HG03135 (cell line): ENCODE measurements at regions not wholly inside any gene's neighbourhood (a gene's known extent, or its start where the extent isn't known, plus 50 kb on each side); places are given as distances from the start of the nearest gene placed in this dataset.

Experiments
- ATAC-seq: cut with Tn5 transposase; IDR thresholded peaks from one replicate; pipeline ENCODE4 v1.9.1; 2021; ENCODE audit warnings: mild to moderate bottlenecking, moderate library complexity; ENCODE audit not compliant: unreplicated experiment

GRCh38 chr2:8165550-8165949 lies 516.3 kb upstream of the ID2 start:
- no peak for ATAC-seq

- ATAC-seq: no peak
These were observed 513.7 kb upstream of the ID2 start for GRCh38 chr2:8168022-8168717.

DNA sequence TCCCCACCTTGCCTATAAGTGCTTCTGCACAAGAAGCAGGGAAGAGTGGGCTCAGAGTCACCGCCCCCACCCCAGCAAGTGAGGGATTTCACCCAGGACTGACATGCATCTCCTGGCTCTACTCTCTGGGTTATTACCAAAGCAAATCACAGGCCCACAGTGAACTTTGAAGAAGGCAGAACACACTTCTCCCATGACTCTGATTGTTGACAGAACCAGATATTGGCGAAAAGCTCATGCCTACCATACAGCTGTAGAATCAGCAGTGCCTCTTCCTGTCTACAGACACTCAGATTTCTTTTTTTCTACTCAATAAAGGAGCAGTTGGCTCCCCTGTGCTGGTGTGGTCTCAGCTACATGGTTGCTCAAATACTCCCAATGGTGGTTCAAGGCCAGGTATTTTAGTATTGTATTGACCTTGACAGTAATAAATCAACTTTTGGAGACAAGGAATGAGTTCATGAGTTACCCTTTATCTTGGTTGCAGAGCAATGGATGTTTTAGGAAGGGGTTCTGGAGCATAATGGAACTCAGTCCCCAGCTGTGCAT lies 512.9 kb upstream of the ID2 start:
- no peak for ATAC-seq

- no peak for ATAC-seq
These were observed 512.4 kb upstream of the ID2 start for GRCh38 chr2:8169443-8169842.

GRCh38 chr2:8170552-8171327 lies 511.1 kb upstream of the ID2 start:
- no peak for ATAC-seq

DNA sequence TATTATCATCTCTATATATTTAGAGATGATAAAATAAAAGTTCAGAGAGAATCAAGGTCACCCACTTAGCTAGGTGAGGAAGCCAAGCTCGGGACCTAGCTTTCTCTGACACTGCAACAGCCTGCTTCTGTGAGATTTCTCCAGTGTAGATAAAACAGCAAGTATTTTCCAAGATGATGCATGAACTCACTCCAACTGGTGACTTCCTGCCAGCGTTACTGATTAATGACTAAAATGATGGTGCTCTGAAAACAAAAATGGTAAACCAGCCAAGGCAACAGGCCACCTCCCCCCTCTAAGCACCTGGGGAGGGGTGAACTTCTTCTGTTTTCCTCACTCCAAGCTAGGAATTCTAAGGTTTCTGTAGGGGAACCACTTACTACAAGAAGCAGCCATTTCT lies 510.2 kb upstream of the ID2 start:
- no peak for ATAC-seq

DNA sequence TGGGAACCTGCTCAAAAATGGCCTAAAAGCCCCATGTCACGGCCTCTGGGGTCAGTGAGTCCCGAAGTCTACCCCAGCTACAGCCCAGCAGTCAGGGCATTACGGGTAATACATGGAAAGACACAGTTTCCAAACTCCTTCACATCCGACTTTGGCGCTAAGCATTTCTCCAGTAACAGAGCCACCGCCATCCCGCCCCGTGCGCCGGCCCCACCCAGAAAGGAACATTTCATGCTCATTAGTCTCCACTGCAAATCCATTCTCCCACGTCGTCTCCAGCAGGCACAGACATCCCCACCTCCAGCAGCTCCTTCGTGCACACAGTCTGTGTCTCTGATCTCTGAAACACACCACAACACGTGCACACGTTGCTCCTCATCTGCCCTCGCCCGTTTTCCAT lies 509.2 kb upstream of the ID2 start:
- no peak for ATAC-seq

- ATAC-seq: no peak
These were observed 507.1 kb upstream of the ID2 start for GRCh38 chr2:8174641-8175257.

- no peak for ATAC-seq
These were observed 505.0 kb upstream of the ID2 start for GRCh38 chr2:8176887-8177286.

GRCh38 chr2:8177566-8177965 lies 504.3 kb upstream of the ID2 start:
- ATAC-seq: no peak

- ATAC-seq: no peak
These were observed 502.9 kb upstream of the ID2 start for GRCh38 chr2:8178911-8179310.

DNA sequence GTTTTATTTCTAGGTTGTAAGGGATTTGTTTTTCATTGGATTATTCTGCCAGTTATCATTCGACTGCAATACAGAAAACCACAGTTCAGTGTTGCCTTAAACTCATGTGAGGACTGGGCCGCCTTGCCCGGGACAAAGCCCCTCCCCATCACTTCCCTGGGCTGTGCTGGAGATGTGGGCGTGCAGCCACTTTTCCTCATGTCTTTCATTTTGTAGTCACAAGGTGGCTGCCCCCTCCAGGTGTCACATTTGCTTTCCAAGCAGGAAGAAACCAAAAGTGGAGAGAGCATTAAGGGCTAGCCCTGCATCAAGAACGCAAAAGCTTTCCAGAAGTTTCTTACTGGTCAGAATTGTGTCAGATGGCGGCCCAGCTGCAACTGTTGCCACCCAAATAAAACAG lies 492.5 kb upstream of the ID2 start:
- ATAC-seq: no peak

GRCh38 chr2:8190279-8190678 lies 491.6 kb upstream of the ID2 start:
- no peak for ATAC-seq

DNA sequence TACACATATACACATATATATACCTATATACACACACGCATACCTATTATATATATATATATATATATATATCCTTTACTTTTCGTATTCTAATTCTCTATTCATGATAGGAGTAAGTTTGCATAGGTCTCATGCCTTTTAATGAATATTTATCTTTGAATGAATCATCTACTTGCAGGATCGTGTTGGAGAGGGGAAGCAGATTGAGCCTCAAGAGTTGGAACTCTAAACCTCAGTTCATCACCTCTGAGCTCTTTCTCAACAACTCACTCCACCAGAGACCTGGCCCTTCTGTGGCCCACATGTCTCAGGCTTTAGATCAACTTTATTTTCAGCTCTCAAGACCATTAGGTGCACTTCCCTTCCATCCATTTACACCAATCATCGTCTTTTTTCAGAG lies 490.4 kb upstream of the ID2 start:
- no peak for ATAC-seq

- ATAC-seq: no peak
These were observed 488.7 kb upstream of the ID2 start for GRCh38 chr2:8193146-8193545.

DNA sequence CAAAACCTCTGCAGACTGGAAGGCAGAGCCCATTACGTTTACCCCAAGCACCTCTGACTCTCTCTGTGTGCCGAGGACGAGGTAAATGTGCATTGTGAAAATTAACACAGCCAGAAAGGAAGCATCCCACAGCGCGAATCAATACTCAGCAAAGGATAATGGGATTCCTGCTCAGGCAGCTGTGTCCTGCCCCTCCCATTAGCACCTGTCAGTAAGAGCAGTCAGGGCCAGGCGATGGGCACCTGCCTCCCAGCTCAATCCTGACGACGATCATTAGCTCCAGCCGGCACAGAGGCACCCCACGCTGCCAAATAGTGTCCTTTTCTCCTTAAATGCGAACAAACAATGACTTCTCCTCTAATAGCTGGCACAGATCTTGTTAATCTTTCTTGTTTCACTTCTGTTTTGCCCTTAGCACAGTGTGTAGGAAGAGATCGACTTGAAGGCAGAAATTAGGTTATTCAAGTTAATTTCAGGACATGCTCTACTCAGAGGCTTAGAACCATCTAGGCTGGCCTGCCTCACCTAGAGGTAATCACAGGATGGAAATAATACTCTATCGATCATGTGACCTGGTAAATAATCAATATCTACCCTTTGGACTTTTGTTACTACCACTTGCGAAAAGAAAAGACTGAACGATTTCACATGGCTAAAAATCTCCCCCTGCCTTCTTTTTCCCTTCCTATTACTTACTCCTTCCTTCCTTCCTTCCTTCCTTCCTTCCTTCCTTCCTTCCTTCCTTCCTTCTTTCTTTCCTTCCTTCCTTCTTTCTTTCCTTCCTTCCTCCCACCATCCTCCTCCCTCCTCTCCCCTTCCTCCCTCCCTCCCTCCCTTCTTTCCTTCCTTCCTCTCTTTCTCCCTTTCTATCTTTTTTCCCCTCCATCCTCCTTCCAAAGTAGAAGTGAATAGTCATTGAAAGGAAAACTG lies 487.9 kb upstream of the ID2 start:
- no peak for ATAC-seq

DNA sequence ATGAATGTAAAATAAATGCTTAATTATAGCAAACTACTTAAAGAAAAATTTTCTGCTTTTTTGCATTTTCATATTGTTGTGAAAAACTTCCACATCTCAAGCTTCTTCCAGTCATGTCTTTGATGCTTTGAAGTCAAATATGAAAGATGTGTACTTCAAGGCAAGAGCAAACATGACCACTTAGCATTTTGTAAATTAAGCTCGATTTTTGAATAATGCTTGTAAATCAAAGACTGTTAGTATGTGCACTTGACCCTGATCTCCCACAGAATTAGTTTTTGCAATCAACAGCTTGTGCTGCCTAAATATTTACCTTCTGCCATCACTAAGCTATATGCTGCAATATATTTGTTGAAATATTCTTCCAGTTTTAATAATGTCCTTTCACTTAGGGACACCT lies 486.1 kb upstream of the ID2 start:
- no peak for ATAC-seq

- no peak for ATAC-seq
These were observed 485.5 kb upstream of the ID2 start for GRCh38 chr2:8196316-8196715.

- ATAC-seq: no peak
These were observed 484.8 kb upstream of the ID2 start for GRCh38 chr2:8197101-8197500.

DNA sequence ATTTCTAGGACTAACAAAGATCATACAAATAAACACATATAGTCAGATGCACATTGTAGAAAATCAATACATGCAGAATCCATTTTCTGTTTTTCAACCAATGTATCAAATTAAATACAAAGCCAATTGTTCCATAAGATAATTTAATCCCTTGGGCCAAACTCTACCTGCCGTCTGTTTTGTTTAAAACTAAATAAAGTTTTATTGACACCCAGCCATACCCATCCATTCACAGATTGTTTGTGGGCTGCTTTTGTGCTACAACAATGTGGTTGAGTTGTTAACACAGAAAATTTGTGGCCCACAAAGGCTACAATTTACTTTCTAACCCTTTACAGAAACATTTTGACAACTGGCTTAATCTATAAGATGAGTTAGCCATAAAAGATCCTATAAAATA lies 484.0 kb upstream of the ID2 start:
- ATAC-seq: no peak
